HepG2 (cell line): ENCODE measurements at regions not wholly inside any gene's neighbourhood (a gene's known extent, or its start where the extent isn't known, plus 50 kb on each side); places are given as distances from the start of the nearest gene placed in this dataset.

ENCODE experiments used
- ATAC-seq: fragments of 200-7000 bp; cut with Tn5 transposase; 3 replicates; pipeline ENCODE4 v1.9.1; 2020; ENCODE audit warnings: mild to moderate bottlenecking, moderate library complexity
- BruUV-seq: library from RNA; stranded (reverse); fragments of 400-500 nt; replicated peaks from 2 replicates; lab custom pipeline; 2021; lab: Mats Ljungman, UMichigan
- CTCF ChIA-PET: fragments of 300-600 bp; formaldehyde crosslinking; extraction: SDS; loops from one replicate; lab custom pipeline; 2021; ENCODE audit warnings: low total read pairs, inconsistent platforms, low intra/inter-chr PET ratio; lab: Yijun Ruan, JAX
- POLR2A ChIA-PET: fragments of 350-600 bp; sonication (Branson Sonifier 250); formaldehyde crosslinking; loops from one replicate; lab custom pipeline; 2020; ENCODE audit warnings: antibody characterized with exemption, inconsistent platforms; lab: Yijun Ruan, JAX
- DNase-seq: peaks from one replicate; pipeline ENCODE4 v3.0.0-alpha.2; 2015; ENCODE audit warnings: low spot score
- FAIRE-seq: peaks from 3 replicates; lab custom pipeline; 2011; peaks lifted over from hg19 to GRCh38; lab: Jason Lieb, UNC
- H2AFZ ChIP-seq: one replicate; pipeline ENCODE4 v1.6.1; 2011; ENCODE audit warnings: low read length, inconsistent platforms
- H3K27ac ChIP-seq: fragments of 300-600 bp; 3 replicates; pipeline ENCODE4 v1.8.0; 2011; ENCODE audit warnings: mixed run types, mild to moderate bottlenecking, mixed read lengths, low read length, inconsistent platforms; ENCODE audit not compliant: insufficient read depth; ENCODE audit errors: extremely low read length
- H3K27me3 ChIP-seq, 2 experiments: fragments of 200-600 bp in 1 of 2; 2 replicates in 1 of 2; 3 replicates in 1 of 2; pipeline versions ENCODE4 v1.6.0 to v1.8.0; 2011; ENCODE audit warnings: low read length in 2 of 2, mild to moderate bottlenecking in 2 of 2, moderate library complexity in 2 of 2, inconsistent platforms in 1 of 2; ENCODE audit not compliant: insufficient read depth in 2 of 2, control insufficient read depth in 1 of 2
- H3K36me3 ChIP-seq, 2 experiments: fragments of 200-600 bp in 1 of 2; replicated peaks in 1 of 2; 2 replicates in 1 of 2; 3 replicates in 1 of 2; pipeline versions ENCODE4 v1.5.1 to v1.8.0; 2011; ENCODE audit warnings: low read length in 2 of 2, inconsistent platforms in 1 of 2; ENCODE audit not compliant: insufficient read depth in 2 of 2, control insufficient read depth in 1 of 2
- H3K4me1 ChIP-seq: 2 replicates; pipeline ENCODE4 v1.5.1; 2012; ENCODE audit warnings: low read length, inconsistent platforms; ENCODE audit not compliant: insufficient read depth
- H3K4me2 ChIP-seq: 2 replicates; pipeline ENCODE4 v1.6.0; 2011; ENCODE audit warnings: low read depth, low read length, inconsistent platforms
- H3K4me3 ChIP-seq, 3 experiments: fragments of 200-600 bp in 1 of 3; sonication (generic), shearing (Covaris generic) in 1 of 3; replicated peaks in 1 of 3; 2 replicates each; pipeline ENCODE4 v1.5.1; 2011 to 2016; ENCODE audit warnings: low read length in 3 of 3, inconsistent platforms in 2 of 3, low read depth in 2 of 3, mild to moderate bottlenecking in 2 of 3, control low read depth in 1 of 3, mixed read lengths in 1 of 3; ENCODE audit not compliant: insufficient read depth in 1 of 3
- H3K79me2 ChIP-seq: one replicate; pipeline ENCODE4 v1.6.1; 2011; ENCODE audit warnings: low read length, inconsistent platforms; ENCODE audit not compliant: insufficient read depth
- H3K9ac ChIP-seq: 2 replicates; pipeline ENCODE4 v1.6.0; 2011; ENCODE audit warnings: mild to moderate bottlenecking, low read depth, low read length, inconsistent platforms; ENCODE audit not compliant: insufficient read depth
- H3K9me3 ChIP-seq: 2 replicates; pipeline ENCODE4 v1.5.1; 2012; ENCODE audit warnings: mild to moderate bottlenecking, low read length
- H4K20me1 ChIP-seq: 2 replicates; pipeline ENCODE4 v1.6.0; 2011; ENCODE audit warnings: inconsistent platforms, mild to moderate bottlenecking, low read length, moderate library complexity; ENCODE audit not compliant: insufficient read depth
- CHD2 ChIP-seq: IDR thresholded peaks from 2 replicates; pipeline ENCODE4 v1.6.1; 2011; ENCODE audit warnings: low read depth, low read length, improper control_type of control experiment
- GLI4 ChIP-seq: sonication (generic); formaldehyde crosslinking; IDR thresholded peaks from 2 replicates; pipeline ENCODE4 v1.5.1; 2020; ENCODE audit warnings: missing genetic modification reagents, mild to moderate bottlenecking, moderate library complexity, borderline replicate concordance
- HOXD1 ChIP-seq: sonication (generic); formaldehyde crosslinking; IDR thresholded peaks from 2 replicates; pipeline ENCODE4 v1.5.0; 2020; ENCODE audit warnings: missing genetic modification reagents
- NFE2L2 ChIP-seq: fragments of 150-350 bp; IDR thresholded peaks from 2 replicates; pipeline ENCODE4 v1.6.1; 2014; ENCODE audit warnings: low read length
- THAP9 ChIP-seq: sonication (generic); formaldehyde crosslinking; IDR thresholded peaks from 2 replicates; pipeline ENCODE4; 2020; ENCODE audit warnings: missing genetic modification reagents, mild to moderate bottlenecking, borderline replicate concordance
- ZGPAT ChIP-seq: IDR thresholded peaks from 2 replicates; pipeline ENCODE4 v1.6.1; 2016; ENCODE audit warnings: mild to moderate bottlenecking
- ZNF180 ChIP-seq: sonication (generic); formaldehyde crosslinking; IDR thresholded peaks from 2 replicates; pipeline ENCODE4 v1.4.0; 2020; ENCODE audit warnings: low read depth, missing genetic modification reagents, borderline replicate concordance
- ZNF205 ChIP-seq: IDR thresholded peaks from 2 replicates; pipeline ENCODE4 v1.6.1; 2018; ENCODE audit warnings: missing biosample characterization, missing genetic modification reagents
- ZNF329 ChIP-seq: sonication (generic); formaldehyde crosslinking; IDR thresholded peaks from 2 replicates; pipeline ENCODE4 v1.9.0; 2021; ENCODE audit warnings: low read depth, mild to moderate bottlenecking, missing genetic modification reagents
- ZNF484 ChIP-seq: sonication (generic); formaldehyde crosslinking; IDR thresholded peaks from 2 replicates; pipeline ENCODE4 v1.5.1; 2020; ENCODE audit warnings: mild to moderate bottlenecking, low read depth, missing genetic modification reagents, borderline replicate concordance
- ZNF652 ChIP-seq: IDR thresholded peaks from 2 replicates; pipeline ENCODE4 v1.6.1; 2016; ENCODE audit warnings: low read depth, borderline replicate concordance
- ZNF709 ChIP-seq: sonication (generic); formaldehyde crosslinking; IDR thresholded peaks from 2 replicates; pipeline ENCODE4 v1.5.0; 2020; ENCODE audit warnings: mild to moderate bottlenecking, missing genetic modification reagents
- ZNF713 ChIP-seq: sonication (generic); formaldehyde crosslinking; IDR thresholded peaks from 2 replicates; pipeline ENCODE4 v1.4.0; 2020; ENCODE audit warnings: mild to moderate bottlenecking, missing genetic modification reagents
- WGBS: methylation state at CpG from one replicate; pipeline ENCODE4 v1.1.6; 2017; ENCODE audit warnings: low lambda C conversion rate; 5-methylcytosine and 5-hydroxymethylcytosine counted together
- in situ Hi-C: cut with HindIII; loops from 2 replicates; pipeline ENCODE4 v1.10.0; 2017; ENCODE audit warnings: low pct_unique_long_range_greater_than_20kb; ENCODE audit not compliant: extremely low pct_ligation_motif_present
- intact Hi-C: fragments of 100-400 bp; cut with micrococcal nuclease; formaldehyde crosslinking; loops from one replicate; pipeline ENCODE4 v1.10.0; 2022; ENCODE audit not compliant: unreplicated experiment
- TF ChIP-seq, protein P1 (sequence below): sonication (generic); formaldehyde crosslinking; IDR thresholded peaks from 2 replicates; pipeline ENCODE4 v1.4.0; 2020; ENCODE audit warnings: missing genetic modification reagents

GRCh38 chr9:111118256-111118948, 80.1 kb upstream of the LPAR1 start (continued):
- TF ChIP-seq THAP9 (CRISPR knock-in tag), result no peak
- no peak for TF ChIP-seq ZNF329 (CRISPR knock-in tag)
- TF ChIP-seq ZGPAT (CRISPR knock-in tag), result no peak
- no peak for TF ChIP-seq NFE2L2
- no peak for TF ChIP-seq ZNF180 (CRISPR knock-in tag)

DNA sequence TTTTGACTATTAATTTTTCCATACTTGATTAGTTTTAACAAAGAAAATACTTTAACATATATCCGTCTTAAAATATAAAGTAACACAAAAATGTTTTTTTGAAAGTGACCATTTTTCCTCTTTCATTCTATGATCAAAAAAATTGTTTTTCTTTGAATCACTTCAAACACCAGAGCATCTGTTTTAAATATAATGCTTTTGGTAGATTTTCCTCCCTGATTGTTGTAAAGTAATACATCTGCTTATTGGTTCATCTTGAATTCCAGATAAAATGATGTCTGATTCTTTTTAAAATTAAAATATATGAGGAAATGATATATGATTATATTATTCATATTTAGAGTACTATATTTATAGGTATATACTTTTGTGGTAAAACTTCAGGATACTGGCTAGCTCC, 76.2 kb upstream of the LPAR1 start:
- ChIA-PET CTCF (no interaction called here), POLR2A (no interaction called here)
- no peaks in the 10 kb centered on the region; a peak in 2 of 5 replicates for H3K27me3 ChIP-seq
- no TSS peak for BruUV-seq
- H3K4me1 ChIP-seq, result no peaks in the 10 kb centered on the region
- H3K9ac ChIP-seq, result no peak overlapping the region
- no peaks in the 10 kb centered on the region for H4K20me1 ChIP-seq
- H3K79me2 ChIP-seq, result no peaks in the 10 kb centered on the region
- in situ Hi-C loops, result no loop called here
- WGBS, result 3% methylated on average over 1 of the region's 1 CpG
- no peaks in the 10 kb centered on the region for H3K36me3 ChIP-seq
- H3K4me2 ChIP-seq, result no peak overlapping the region
- H2AFZ ChIP-seq, result no peak overlapping the region
- FAIRE-seq (no peak), DNase-seq (no peak), ATAC-seq (no peak)
- intact Hi-C loops, result no loop called here
- H3K4me3 ChIP-seq, result no peak overlapping the region
- no peaks in the 10 kb centered on the region for H3K9me3 ChIP-seq
- H3K27ac ChIP-seq, result no peak overlapping the region
- TF ChIP-seq, protein P1, sequence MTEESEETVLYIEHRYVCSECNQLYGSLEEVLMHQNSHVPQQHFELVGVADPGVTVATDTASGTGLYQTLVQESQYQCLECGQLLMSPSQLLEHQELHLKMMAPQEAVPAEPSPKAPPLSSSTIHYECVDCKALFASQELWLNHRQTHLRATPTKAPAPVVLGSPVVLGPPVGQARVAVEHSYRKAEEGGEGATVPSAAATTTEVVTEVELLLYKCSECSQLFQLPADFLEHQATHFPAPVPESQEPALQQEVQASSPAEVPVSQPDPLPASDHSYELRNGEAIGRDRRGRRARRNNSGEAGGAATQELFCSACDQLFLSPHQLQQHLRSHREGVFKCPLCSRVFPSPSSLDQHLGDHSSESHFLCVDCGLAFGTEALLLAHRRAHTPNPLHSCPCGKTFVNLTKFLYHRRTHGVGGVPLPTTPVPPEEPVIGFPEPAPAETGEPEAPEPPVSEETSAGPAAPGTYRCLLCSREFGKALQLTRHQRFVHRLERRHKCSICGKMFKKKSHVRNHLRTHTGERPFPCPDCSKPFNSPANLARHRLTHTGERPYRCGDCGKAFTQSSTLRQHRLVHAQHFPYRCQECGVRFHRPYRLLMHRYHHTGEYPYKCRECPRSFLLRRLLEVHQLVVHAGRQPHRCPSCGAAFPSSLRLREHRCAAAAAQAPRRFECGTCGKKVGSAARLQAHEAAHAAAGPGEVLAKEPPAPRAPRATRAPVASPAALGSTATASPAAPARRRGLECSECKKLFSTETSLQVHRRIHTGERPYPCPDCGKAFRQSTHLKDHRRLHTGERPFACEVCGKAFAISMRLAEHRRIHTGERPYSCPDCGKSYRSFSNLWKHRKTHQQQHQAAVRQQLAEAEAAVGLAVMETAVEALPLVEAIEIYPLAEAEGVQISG (CRISPR knock-in tag), result no peak
- TF ChIP-seq GLI4 (CRISPR knock-in tag) (no peak), ZNF713 (CRISPR knock-in tag) (no peak), ZNF205 (CRISPR knock-in tag) (no peak), HOXD1 (CRISPR knock-in tag) (no peak), ZNF709 (CRISPR knock-in tag) (no peak), ZNF484 (CRISPR knock-in tag) (no peak), ZNF652 (CRISPR knock-in tag) (no peak), CHD2 (no peak)
